ENCODE measurements at regions not wholly inside any gene's neighbourhood (a gene's known extent, or its start where the extent isn't known, plus 50 kb on each side); places are given as distances from the start of the nearest gene placed in this dataset.
"Not testable (repeated sequence)": the region's sequence is repeated elsewhere in the genome, so short reads cannot be mapped to it uniquely, and the experiment has no call there.

- H3K4me3 ChIP-seq (ENCODE audit: low read depth, low read length): no peak overlapping the region
- no peak for DNase-seq (ENCODE audit: low read depth)
- no peak for TF ChIP-seq CTCF (IDR thresholded peaks at IDR 0.05; ENCODE audit: low read depth, low read length, missing control alignments)
These were observed 125.7 kb upstream of the TWIST2 start for GRCh38 chr2:238722181-238722580.

GRCh38 chr2:238722883-238723282 lies 125.0 kb upstream of the TWIST2 start:
- TF ChIP-seq CTCF (IDR thresholded peaks at IDR 0.05; ENCODE audit: low read depth, low read length, missing control alignments): no peak
- DNase-seq (ENCODE audit: low read depth): no peak
- no peak overlapping the region for H3K4me3 ChIP-seq (ENCODE audit: low read depth, low read length)

GRCh38 chr2:238723740-238724320 lies 124.1 kb upstream of the TWIST2 start:
- DNase-seq (ENCODE audit: low read depth); H3K4me3 ChIP-seq (ENCODE audit: low read depth, low read length): not testable (repeated sequence)

GRCh38 chr2:238724728-238725127 lies 123.2 kb upstream of the TWIST2 start:
- no peak overlapping the region for H3K4me3 ChIP-seq (ENCODE audit: low read depth, low read length)
- DNase-seq (ENCODE audit: low read depth): no peak
- TF ChIP-seq CTCF (IDR thresholded peaks at IDR 0.05; ENCODE audit: low read depth, low read length, missing control alignments): no peak

- TF ChIP-seq CTCF (IDR thresholded peaks at IDR 0.05; ENCODE audit: low read depth, low read length, missing control alignments): no peak
- no peak overlapping the region for H3K4me3 ChIP-seq (ENCODE audit: low read depth, low read length)
- DNase-seq (ENCODE audit: low read depth): no peak
These were observed 122.6 kb upstream of the TWIST2 start for GRCh38 chr2:238725298-238725697.

GRCh38 chr2:238726670-238727584 lies 121.0 kb upstream of the TWIST2 start:
- DNase-seq (ENCODE audit: low read depth): no peak
- TF ChIP-seq CTCF (IDR thresholded peaks at IDR 0.05; ENCODE audit: low read depth, low read length, missing control alignments): no peak
- no peak overlapping the region for H3K4me3 ChIP-seq (ENCODE audit: low read depth, low read length)

- H3K4me3 ChIP-seq (ENCODE audit: low read depth, low read length): no peak overlapping the region
- no peak for TF ChIP-seq CTCF (IDR thresholded peaks at IDR 0.05; ENCODE audit: low read depth, low read length, missing control alignments)
- no peak for DNase-seq (ENCODE audit: low read depth)
These were observed 120.1 kb upstream of the TWIST2 start for GRCh38 chr2:238727585-238728329.
